ENCODE measurements at regions not wholly inside any gene's neighbourhood (a gene's known extent, or its start where the extent isn't known, plus 50 kb on each side); places are given as distances from the start of the nearest gene placed in this dataset.

DNA sequence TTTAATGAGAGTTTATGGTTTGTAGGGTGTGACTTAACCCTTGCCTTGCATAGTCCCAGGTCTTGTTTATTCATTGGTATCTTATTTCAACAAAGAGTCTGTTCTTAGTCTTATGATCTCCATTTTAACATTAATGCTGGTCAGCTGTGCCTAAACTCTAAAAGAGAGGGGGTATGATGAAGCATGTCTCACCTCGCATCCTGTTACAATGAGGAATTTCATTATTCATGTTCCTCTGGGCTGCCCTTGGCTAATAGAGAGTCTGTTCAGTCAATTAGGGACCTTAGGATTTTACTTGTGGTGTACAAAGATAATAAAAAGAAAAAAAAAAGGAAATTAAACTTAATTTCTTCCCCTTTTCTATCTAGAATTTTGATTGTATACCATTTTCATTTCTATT is 831.9 kb upstream of the CDH2 start:
- no peak for DNase-seq

DNA sequence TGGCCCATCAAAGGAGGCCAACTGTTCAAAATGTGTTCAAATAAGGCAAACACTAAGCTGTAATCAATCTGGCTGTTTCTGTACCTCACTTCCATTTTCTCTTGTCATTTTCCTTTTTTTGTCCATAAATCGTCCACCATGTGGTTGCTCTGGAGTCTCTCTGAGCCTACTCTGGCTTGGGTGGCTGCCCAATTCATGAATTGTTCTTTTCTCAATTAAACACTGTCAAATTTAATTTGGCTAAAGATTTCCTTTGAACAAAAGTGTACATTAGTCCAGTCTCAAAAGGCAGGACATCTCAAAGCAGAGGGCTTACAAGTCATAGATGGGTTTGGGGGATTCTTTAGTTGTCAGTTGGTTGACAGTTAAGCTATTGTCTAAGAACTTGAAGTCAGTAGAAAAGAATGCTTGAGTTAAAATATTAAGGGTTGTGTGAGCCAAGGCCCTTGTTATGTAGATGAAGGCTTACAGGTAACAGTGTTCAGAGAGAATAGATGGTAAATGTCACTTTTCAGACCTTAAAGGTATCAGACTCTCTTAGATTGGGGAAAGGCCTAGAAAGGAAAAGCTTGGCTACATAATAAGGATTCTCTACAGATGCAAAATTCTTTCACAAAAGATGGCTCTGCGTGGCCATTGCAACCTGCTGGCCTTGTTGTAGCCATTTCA is 831.2 kb upstream of the CDH2 start:
- no peak for DNase-seq

DNA sequence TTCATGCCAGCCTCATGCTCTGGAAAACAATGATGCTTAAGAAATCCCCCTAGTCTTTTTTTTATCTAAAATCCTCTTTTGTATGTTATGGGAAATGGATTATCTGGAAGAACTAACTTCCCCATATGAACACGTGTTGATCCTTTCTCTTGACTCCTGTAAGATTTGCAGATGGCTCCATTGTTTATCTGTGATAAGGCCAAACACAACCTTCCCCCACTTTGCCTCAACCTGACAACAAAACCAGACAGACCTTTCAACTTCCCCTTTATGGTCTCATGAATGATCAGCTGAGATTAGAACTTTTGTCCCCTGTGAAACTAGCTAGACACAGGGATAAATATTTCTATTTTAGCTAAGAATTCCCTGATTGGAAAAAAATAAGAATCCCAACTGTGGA is 828.0 kb upstream of the CDH2 start:
- no peak for DNase-seq

DNA sequence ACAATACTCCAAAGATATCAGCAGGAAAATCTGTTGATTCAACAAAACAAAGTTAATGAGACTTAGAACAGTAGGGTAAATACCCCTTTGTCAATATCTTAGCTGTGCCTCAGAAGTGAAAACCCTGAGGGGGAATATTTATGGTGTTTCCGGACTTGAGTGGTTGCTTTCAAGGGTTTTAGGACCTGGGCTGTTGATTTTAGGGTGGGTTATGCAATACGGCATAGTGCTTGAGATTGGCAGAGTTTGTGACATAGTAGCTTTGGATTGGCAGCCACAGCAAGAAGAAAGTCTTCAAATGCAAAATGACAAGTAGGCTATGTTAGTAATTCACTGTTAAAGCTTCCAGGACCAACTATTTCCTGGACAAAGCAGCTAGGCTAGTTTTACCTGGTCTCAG is 826.3 kb upstream of the CDH2 start:
- DNase-seq = no peak

DNA sequence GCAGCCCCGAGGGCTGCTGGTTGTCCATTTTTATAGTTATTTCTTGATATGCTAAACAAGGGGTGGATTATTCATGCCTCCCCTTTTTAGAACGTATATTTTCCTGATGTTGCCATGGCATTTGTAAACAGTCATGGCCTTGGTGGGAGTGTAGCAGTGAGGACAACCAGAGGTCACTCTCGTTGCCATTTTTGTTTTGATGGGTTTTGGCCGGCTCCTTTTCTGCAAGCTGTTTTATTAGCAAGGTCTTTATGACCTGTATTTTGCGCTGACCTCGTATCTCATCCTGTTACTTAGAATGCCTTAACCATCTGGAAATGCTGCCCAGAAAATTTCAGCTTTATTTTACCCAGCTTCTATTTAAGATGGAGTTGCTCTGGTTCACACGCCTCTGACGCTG is 825.8 kb upstream of the CDH2 start:
- no peak for DNase-seq

DNA sequence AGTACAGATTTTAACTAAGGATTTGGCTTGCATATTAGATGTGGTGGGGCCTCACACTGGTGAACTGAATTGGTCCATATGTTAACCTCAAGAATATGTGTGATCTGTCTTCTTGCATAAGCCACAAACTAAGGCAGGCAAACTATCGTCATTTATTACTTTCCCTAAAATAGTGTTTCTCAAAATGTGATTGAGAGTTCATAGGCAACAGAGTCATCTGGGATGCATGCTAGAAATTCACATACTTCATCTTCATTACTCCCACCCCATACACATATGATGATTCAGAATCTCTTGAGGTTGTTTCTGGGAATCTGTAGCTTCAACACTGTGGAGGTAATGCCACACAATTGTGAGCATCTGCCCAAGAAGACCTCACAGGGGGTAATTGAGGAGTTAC is 822.8 kb upstream of the CDH2 start:
- no peak for DNase-seq

DNA sequence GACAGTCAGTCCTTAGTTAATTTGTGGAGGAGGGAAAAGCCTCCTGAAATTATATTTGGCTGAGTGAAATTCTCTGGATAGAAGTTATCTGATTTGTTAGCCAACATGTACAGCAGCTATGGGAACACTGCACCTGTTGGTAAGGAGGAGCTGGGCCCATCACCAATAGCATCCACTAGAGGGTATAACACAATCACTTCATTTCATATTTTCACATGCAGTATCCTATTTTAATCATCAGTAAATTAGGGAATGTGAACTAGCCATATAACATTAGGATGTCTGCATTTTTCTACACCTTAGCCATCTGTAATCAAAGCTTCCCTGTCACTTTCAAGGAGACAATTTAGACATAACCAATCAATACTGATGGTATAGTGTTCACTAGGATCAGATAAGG is 818.4 kb upstream of the CDH2 start:
- DNase-seq = peak; percentile 2

DNA sequence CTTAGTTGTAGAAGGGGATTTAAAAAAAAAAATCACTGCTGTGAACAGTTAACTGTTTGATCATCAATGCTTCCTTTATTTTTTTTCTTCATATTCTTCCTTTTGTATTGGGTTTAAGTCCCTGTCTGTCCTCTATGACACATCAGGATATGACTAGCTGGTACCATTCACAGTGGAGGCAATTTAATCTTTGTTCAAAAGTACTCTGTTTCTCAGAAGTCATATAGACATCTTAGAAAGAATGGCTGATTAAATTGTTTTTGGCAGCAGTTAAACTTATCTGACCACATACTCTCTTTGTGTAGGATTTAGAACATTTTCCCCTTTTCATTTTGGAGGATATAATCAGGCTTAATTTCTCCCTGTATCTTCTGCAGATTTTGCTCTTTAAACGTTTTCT is 807.8 kb upstream of the CDH2 start:
- DNase-seq = no peak

DNA sequence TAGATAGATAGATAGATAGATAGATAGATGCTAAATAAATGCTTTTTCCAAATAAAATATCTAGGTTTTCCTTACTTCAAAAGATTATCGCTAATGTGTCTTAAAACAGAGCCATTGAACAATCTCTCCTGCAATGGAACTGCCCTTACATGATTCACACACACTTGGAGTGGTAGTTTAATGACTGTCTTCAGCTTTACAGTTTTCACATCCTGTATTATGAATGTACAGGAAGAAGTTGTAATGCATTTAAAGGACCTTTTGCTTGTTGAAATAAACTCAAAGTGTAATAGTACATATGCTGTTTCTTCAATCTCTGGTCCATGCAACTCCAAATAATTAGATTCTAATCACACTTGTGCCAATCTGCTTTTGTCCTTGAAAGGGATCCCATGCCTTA is 797.6 kb upstream of the CDH2 start:
- no peak for DNase-seq

DNA sequence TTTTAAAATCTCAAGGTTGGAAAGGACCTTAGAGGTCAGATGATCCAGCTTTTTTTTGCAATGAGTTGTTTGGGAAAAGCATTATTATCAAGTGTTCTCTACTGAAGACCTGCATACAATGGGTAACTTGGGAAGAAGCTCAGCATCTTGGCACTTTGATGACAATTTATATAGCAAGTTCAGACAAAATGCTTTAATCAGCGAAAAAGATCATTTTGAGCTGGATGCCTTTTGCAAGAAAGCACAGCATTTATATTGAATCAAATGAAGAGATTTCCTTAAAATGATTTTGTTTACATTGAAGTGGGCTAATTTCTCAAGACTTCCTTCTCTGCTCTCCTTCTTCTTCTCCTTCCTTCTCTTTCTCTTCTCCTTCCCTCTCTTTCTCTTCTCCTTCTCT is 796.4 kb upstream of the CDH2 start:
- DNase-seq = no peak

DNA sequence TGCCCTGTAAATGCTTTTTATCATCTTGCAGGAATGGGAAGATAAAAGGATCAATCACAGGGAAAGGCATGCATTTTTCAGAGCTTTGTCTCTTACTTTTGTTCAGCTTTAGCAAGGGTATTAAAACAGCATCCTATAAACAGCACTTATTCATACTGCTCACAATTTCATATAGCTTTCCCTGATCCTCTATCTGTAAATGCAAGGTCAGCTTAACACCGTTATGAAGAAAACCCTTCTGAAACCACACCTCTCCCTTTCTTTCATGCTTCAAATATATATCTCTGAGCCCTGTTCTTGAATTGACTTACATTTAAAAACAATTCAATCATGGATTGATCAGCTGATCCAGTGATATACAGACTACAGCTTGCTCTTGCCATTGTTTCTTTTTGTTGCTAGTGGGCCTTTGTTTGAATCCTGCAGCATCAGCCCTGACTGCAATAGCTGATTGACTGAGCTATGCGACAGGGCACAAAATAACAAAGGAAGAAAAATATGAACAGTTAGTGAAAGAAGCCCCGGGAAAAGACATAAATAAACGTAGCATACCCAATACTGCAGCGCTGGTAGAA is 795.5 kb upstream of the CDH2 start:
- DNase-seq = no peak

DNA sequence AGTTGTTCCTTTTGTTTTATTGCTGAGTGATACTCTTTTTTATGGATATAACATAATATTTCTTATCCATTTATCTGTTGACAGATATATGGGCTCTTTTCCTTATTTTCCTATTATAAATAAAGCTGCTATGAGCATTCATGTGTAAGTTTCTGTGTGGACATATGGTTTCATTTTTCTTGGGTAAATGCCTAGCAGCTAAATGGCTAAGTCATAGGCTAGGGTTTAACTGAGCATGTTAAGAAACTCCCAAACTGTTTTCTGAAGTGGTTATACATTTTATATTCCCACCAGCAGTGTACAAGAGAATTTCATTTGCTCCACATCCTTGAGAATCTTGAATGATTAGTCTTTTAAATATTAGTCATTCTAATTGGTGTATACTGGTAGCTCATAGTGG is 786.6 kb upstream of the CDH2 start:
- DNase-seq = no peak

DNA sequence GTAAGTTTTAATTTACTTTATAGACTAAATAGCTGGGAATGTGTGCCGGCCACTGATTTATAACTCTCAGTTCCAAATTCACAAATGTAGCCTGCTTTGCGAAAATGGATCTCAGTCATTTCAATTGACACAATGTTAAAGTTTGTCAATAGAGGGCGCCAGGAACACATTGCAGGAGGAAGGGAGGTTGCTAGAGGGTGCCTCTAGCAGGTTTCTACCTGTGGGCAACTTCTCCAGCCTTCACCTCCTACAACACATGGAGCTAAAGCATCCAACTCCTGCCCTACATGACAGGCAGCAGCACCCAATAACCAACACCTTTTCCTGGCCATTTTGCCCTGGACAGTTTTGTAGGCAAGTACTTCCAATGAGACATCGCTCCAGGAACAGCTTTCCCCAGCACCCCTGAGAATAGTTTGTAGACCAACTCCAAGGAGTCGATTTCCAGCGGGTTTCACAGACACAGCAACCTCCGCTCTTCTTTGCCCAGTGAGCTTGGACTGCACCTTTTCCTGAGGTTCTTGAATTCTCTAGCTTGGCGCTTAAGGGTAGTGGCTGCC is 784.8 kb upstream of the CDH2 start:
- DNase-seq = peak; percentile 52

DNA sequence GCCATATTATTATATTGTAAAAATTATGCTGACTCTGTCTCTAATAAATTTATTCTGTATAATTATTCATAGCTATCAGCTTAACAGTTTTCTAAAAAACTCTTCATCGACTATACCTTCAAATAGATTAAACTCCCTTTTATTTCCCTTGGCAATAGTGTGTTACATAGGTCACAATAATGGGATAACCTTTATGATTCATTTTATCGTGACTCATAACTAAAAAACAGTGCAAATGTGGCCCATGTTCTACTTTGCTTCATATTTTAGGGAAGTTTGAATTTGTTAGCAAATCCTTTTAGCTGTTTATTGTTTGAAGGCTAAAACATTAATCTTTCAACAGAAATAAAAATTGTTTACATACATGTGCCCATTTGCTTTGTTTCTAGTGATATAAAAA is 783.2 kb upstream of the CDH2 start:
- no peak for DNase-seq

DNA sequence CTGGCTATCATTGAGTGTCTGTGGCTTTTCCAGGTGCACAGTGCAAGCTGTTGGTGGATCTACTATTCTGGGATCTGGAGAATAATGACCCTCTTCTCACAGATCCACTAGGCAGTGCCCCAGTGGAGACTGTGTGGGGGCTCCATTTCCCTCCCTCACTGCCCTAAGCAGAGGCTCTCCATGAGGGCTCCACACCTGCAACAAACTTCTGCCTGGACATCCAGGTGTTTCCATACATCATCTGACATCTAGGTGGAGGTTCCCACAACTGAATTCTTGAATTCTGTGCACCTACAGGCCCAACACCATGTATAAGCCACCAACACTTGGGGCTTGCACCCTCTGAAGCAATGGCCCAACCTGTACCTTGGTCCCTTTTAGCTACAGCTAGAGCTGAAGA is 775.4 kb upstream of the CDH2 start:
- DNase-seq = no peak

DNA sequence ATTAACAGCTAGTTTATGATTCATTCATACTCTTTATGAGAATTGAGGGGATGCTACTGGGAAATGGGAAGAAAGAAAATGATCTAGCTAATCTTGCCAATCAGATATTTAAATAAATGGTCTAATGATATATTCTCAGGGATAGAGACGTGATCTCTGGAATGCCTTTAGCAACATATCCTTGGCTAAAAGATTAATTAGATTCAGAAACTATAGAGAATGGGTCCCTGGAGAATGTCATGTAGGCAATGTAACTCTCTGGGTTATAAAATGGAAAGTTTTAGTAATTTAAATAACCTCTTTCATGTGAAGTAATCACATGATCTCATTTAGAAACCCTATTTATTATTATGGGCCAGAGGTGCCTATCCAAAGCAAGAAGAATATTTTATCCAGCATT is 771.0 kb upstream of the CDH2 start:
- DNase-seq = no peak

DNA sequence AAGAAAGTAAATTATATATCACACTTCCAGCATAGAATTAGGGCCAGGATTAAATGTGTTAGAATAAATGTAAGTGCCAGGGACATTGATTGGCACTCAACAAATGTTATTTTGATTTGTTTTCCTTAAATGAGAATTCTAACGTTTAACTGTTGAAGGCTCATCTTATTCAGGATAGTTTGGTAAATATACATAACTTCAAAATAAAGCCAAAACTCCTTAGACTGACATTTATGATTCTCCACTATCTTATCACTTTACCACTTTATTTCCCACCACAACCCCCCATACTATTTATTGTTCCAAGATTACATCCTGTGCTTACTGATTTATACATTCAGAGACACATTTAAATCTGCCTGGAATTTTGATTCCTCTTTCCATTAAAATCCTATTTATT is 769.5 kb upstream of the CDH2 start:
- DNase-seq = no peak

DNA sequence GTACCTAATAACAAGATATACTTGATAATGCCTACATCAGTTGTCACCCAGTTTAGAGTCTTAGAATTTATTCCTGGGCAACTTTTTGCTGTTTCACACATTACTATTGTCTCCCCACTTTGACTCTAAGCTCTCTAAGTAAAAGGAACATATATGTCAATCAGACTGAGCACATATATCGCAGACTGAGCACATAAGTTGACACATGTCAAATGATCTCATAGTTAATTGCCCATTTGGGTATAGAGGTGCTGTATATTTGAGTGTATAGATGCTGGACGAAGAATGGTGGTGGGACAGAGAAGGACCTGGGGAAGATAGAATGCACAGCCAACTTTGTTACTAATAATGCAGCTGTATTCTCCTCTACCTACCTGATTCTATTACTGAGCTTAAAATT is 746.0 kb upstream of the CDH2 start:
- no peak for DNase-seq

DNA sequence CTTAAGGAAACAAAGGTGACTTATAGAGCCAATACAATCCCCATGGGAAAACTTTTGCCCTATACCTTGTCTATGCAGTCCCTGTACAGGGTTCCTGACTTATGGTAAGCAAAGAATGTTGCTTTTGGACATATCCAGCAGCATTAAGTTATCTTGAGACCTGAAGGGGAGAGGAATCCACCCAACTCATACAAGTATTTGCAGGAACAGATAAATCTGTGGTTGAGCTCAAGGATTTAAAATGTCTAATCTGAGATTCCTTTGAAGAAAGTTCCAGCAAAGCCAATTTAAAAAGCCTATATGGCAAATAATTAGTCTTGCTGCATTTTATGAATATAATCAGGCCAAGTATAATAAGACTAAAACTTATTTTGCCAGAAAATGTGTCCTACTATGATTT is 739.5 kb upstream of the CDH2 start:
- DNase-seq = no peak

DNA sequence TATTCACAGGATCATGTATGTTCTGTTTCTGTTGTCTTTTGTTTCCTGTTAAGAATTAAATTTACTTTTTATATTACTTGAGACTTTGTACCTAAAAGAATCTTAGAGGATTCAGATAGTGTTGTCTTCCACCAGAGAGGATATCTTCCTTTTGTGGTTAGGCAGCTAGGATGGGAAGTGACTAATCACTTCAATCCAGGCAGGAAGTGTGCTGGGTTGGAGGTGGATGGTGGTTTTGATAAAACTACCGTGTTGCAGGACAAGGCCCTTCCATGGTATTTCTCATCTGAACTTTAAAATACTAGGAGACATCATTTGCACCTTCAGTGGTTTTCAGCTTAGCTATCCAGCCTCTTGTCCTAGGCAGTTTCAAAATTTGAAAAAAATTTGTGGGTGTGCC is 728.6 kb upstream of the CDH2 start:
- no peak for DNase-seq

DNA sequence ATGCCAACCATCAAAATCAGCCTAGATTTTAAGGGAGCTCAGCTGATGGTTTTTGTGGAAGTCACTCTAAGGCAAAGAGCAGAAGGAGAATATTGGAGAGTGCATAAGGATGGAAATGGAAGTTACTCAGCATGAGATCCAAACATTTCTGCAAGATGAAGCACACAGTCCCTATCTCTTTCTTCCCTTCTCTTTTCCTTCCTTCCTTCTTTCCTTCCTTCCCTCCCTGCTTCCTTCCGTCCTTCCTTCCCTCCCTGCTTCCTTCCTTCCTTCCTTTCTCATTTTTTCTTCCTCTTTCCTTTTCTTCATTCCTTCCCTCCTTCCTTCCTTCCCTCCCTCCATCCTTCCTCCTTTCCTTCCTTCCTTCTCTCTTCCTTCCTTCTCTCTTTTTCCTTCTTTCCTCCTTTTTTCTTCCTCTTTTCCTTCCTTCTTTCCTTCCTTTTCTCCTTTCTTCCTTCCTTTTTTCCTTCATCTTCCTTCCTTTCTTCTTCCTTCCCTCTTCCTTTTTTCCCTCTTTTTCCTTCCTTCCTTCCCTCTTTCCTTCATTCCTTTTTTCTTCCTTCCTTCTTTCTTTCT is 727.9 kb upstream of the CDH2 start:
- DNase-seq = no peak

DNA sequence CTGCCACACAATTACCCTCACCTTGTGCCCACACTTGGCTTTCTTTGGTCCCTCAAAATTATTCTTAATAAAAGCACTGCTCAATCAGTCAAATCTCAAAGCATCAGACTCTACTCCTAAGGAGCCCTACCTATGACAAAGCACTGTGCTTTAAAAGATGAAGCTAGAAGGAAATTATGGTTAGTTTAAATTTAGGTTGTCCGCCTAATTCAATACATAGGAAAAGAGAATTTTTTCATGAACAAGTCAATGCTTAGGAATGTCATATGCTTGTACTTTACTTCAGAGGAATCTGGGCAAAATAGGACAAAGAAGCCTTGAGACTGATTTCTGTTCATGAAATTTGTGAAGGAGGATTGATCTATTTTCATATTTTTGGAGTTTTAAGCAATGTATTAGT is 726.4 kb upstream of the CDH2 start:
- DNase-seq = no peak

DNA sequence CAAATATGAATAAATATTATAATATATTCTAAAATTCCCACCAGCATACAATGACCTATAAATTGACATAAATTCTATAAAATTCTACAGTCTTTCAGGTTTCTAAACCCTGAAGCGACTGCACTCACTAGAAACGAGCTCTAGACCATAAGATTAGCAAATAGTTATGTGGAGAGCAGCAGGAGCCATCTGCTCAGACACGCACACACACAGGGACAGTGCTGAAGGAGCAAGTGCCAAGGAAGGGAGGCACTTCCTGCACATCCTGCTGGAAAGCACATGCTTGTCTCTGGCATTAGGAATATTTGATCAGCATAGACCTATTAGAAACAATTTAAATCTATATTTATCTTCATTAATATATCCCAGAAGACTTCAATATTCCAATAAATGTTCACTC is 713.9 kb upstream of the CDH2 start:
- DNase-seq = no peak

DNA sequence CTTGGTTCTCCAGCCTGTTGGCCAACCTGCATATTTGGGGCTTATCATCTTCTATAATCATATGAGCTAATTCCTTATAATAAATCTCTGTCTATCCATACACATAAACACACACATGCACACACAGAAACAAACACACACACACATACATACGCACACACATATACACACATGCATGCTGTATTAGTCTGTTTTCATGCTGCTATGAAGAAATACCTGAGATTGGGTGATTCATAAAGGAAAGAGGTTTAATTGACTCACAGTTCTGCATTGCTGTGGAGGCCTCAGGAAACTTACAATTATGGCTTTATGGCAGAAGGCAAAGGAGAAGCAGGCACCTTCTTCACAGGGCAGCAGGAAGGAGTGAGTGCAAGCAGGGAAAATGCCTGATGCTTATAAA is 707.4 kb upstream of the CDH2 start:
- no peak for DNase-seq

DNA sequence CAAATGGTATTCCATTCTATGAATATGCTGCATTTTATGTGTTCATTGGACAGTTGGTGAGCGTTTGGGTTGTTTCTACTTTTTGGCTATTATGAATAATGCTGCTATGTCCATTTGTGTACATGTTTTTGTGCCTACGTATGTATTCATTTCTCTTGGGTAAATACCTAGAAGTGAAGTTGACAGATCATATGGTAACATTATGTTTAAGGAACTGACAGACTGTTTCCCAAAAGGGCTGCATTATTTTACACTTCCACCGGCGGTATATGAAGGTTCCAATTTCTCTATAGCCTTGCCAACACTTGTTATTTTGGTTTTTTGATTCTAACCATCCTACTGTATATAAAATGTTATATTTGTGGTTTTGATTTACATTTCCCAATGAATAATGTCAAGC is 703.9 kb upstream of the CDH2 start:
- no peak for DNase-seq
